SK-N-SH treated with all-trans-retinoic acid at 6 μM for 48 hours (cell line): ENCODE measurements at regions not wholly inside any gene's neighbourhood (a gene's known extent, or its start where the extent isn't known, plus 50 kb on each side); places are given as distances from the start of the nearest gene placed in this dataset.

Source experiments
- BACH2 ChIP-seq: fragments of 250-450 bp; sonication (Bioruptor Pico); IDR thresholded peaks from 2 replicates; pipeline ENCODE4 v1.9.0; 2021; ENCODE audit warnings: mild to moderate bottlenecking, borderline replicate concordance
- ESRRG ChIP-seq: fragments of 250-450 bp; sonication (Bioruptor Pico); IDR thresholded peaks from 2 replicates; pipeline ENCODE4 v1.6.1; 2021; ENCODE audit warnings: mild to moderate bottlenecking
- ZNF8 ChIP-seq: fragments of 450-650 bp; formaldehyde crosslinking; IDR thresholded peaks from 2 replicates; pipeline ENCODE4 v1.5.0; 2020; ENCODE audit warnings: mild to moderate bottlenecking, moderate library complexity
- TF ChIP-seq, protein P1 (sequence below): fragments of 250-450 bp; sonication (Bioruptor Pico); IDR thresholded peaks from 2 replicates; pipeline ENCODE4 v1.5.1; 2020; ENCODE audit warnings: low read depth, mild to moderate bottlenecking, moderate library complexity

DNA sequence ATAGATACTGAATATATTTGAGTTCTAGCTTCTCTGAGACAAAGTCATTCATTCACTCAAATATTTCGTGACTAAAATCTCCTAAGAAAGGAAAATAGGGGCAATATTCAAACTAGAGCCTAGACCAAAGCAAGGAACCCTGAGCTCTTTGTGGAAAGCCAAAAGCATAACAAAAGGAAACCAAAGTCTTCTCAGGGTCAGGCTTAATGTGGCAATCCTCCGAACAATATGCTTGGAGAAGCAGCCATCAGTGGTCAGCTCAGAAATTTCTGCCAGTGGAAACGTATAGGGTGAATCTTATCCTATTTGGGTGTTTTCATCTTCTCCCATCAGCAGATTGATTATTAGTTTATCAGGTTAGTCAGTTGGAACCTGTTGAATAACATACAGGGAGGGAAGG is 151.3 kb upstream of the SLC13A1 start:
- TF ChIP-seq BACH2 (CRISPR knock-in tag) (no peak), ESRRG (CRISPR knock-in tag) (no peak), ZNF8 (CRISPR knock-in tag) (no peak)
- TF ChIP-seq, protein P1, sequence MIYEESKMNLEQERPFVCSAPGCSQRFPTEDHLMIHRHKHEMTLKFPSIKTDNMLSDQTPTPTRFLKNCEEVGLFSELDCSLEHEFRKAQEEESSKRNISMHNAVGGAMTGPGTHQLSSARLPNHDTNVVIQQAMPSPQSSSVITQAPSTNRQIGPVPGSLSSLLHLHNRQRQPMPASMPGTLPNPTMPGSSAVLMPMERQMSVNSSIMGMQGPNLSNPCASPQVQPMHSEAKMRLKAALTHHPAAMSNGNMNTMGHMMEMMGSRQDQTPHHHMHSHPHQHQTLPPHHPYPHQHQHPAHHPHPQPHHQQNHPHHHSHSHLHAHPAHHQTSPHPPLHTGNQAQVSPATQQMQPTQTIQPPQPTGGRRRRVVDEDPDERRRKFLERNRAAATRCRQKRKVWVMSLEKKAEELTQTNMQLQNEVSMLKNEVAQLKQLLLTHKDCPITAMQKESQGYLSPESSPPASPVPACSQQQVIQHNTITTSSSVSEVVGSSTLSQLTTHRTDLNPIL (CRISPR knock-in tag) = no peak
